ENCODE measurements at regions not wholly inside any gene's neighbourhood (a gene's known extent, or its start where the extent isn't known, plus 50 kb on each side); places are given as distances from the start of the nearest gene placed in this dataset.

DNA sequence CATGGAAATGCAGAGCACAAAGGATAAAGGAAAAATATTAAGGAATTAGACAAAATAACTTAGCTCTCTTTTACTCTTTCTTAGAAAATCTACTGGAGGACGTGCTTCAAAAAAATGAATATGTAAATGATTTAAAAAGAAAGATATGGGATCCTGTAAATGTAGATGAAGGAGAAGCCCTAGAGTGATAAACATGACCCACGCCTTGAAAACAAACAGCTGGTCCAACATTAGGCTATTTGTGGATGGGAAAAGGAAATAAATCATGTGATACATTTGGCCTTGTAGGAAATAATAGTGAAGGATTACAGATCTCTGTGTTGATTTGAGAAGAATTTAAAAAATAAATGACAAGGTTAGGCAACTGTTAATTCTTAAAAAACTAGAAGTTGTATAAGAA lies 492.1 kb upstream of the SLC39A10 start:
- TF ChIP-seq, protein P1, sequence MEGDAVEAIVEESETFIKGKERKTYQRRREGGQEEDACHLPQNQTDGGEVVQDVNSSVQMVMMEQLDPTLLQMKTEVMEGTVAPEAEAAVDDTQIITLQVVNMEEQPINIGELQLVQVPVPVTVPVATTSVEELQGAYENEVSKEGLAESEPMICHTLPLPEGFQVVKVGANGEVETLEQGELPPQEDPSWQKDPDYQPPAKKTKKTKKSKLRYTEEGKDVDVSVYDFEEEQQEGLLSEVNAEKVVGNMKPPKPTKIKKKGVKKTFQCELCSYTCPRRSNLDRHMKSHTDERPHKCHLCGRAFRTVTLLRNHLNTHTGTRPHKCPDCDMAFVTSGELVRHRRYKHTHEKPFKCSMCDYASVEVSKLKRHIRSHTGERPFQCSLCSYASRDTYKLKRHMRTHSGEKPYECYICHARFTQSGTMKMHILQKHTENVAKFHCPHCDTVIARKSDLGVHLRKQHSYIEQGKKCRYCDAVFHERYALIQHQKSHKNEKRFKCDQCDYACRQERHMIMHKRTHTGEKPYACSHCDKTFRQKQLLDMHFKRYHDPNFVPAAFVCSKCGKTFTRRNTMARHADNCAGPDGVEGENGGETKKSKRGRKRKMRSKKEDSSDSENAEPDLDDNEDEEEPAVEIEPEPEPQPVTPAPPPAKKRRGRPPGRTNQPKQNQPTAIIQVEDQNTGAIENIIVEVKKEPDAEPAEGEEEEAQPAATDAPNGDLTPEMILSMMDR (IDR thresholded peaks at IDR 0.05) = no peak
- no peak for TF ChIP-seq POLR2AphosphoS5 (IDR thresholded peaks at IDR 0.05)
- no peak for TF ChIP-seq POLR2A (IDR thresholded peaks at IDR 0.05)

All from breast epithelium (tissue), 3 donors.